SK-N-SH treated with all-trans-retinoic acid at 6 μM for 48 hours (cell line): ENCODE measurements at regions not wholly inside any gene's neighbourhood (a gene's known extent, or its start where the extent isn't known, plus 50 kb on each side); places are given as distances from the start of the nearest gene placed in this dataset.

ENCODE experiments used
- ATAC-seq: fragments of 200-7000 bp; cut with Tn5 transposase; 3 replicates; pipeline ENCODE4 v1.9.1; 2020; ENCODE audit warnings: mild to moderate bottlenecking, moderate library complexity
- ARNTL ChIP-seq: fragments of 450-650 bp; formaldehyde crosslinking; IDR thresholded peaks from 2 replicates; pipeline ENCODE4 v1.5.0; 2020; ENCODE audit warnings: low read depth, mild to moderate bottlenecking, moderate library complexity, borderline replicate concordance
- BACH2 ChIP-seq: fragments of 250-450 bp; sonication (Bioruptor Pico); IDR thresholded peaks from 2 replicates; pipeline ENCODE4 v1.9.0; 2021; ENCODE audit warnings: mild to moderate bottlenecking, borderline replicate concordance
- CSDC2 ChIP-seq: fragments of 250-450 bp; sonication (Bioruptor Pico); IDR thresholded peaks from 2 replicates; pipeline ENCODE4 v1.5.0; 2020; ENCODE audit warnings: mild to moderate bottlenecking, moderate library complexity
- CSRNP3 ChIP-seq: fragments of 250-450 bp; sonication (Bioruptor Pico); IDR thresholded peaks from 2 replicates; pipeline ENCODE4 v1.5.1; 2021; ENCODE audit warnings: mild to moderate bottlenecking, moderate library complexity
- ESRRG ChIP-seq: fragments of 250-450 bp; sonication (Bioruptor Pico); IDR thresholded peaks from 2 replicates; pipeline ENCODE4 v1.6.1; 2021; ENCODE audit warnings: mild to moderate bottlenecking
- GLIS3 ChIP-seq: fragments of 250-450 bp; sonication (Bioruptor Pico); IDR thresholded peaks from 2 replicates; pipeline ENCODE4 v1.5.0; 2020; ENCODE audit warnings: mild to moderate bottlenecking, moderate library complexity
- ISL1 ChIP-seq: fragments of 250-450 bp; sonication (Bioruptor Pico); IDR thresholded peaks from 2 replicates; pipeline ENCODE4 v2.1.2; 2022; ENCODE audit warnings: mild to moderate bottlenecking, moderate library complexity
- OSR1 ChIP-seq: fragments of 250-450 bp; sonication (Bioruptor Pico); IDR thresholded peaks from 2 replicates; pipeline ENCODE4 v1.8.0; 2022; ENCODE audit warnings: moderate library complexity, mild to moderate bottlenecking, inconsistent platforms
- PATZ1 ChIP-seq: fragments of 250-450 bp; sonication (Bioruptor Pico); IDR thresholded peaks from 2 replicates; pipeline ENCODE4 v1.8.0; 2020; ENCODE audit warnings: mild to moderate bottlenecking, moderate library complexity, borderline replicate concordance
- POU6F1 ChIP-seq: fragments of 250-450 bp; sonication (Bioruptor Pico); IDR thresholded peaks from 2 replicates; pipeline ENCODE4 v1.8.0; 2021; ENCODE audit warnings: low read depth, mild to moderate bottlenecking, moderate library complexity, borderline replicate concordance
- PPARA ChIP-seq: fragments of 250-450 bp; sonication (Bioruptor Pico); IDR thresholded peaks from 2 replicates; pipeline ENCODE4 v1.5.0; 2020; ENCODE audit warnings: mild to moderate bottlenecking, borderline replicate concordance
- RARB ChIP-seq: fragments of 250-450 bp; sonication (Bioruptor Pico); IDR thresholded peaks from 2 replicates; pipeline ENCODE4 v1.8.0; 2021; ENCODE audit warnings: mild to moderate bottlenecking, moderate library complexity
- SNAI2 ChIP-seq: fragments of 250-450 bp; sonication (Bioruptor Pico); IDR thresholded peaks from 2 replicates; pipeline ENCODE4 v1.5.0; 2020; ENCODE audit warnings: mild to moderate bottlenecking, moderate library complexity
- TCF4 ChIP-seq: fragments of 250-450 bp; sonication (Bioruptor Pico); IDR thresholded peaks from 2 replicates; pipeline ENCODE4 v1.8.0; 2021; ENCODE audit warnings: mild to moderate bottlenecking, moderate library complexity, borderline replicate concordance
- TOX ChIP-seq: fragments of 250-450 bp; sonication (Bioruptor Pico); IDR thresholded peaks from 2 replicates; pipeline ENCODE4 v1.8.0; 2021; ENCODE audit warnings: mild to moderate bottlenecking, moderate library complexity, borderline replicate concordance
- TSHZ2 ChIP-seq: fragments of 250-450 bp; sonication (Bioruptor Pico); IDR thresholded peaks from 2 replicates; pipeline ENCODE4 v1.5.0; 2020; ENCODE audit warnings: mild to moderate bottlenecking, moderate library complexity
- ZC3H10 ChIP-seq: fragments of 250-450 bp; sonication (Bioruptor Pico); IDR thresholded peaks from 2 replicates; pipeline ENCODE4 v1.5.1; 2021; ENCODE audit warnings: mild to moderate bottlenecking, moderate library complexity
- ZFP3 ChIP-seq: fragments of 250-450 bp; sonication (Bioruptor Pico); IDR thresholded peaks from 2 replicates; pipeline ENCODE4 v1.5.0; 2020; ENCODE audit warnings: mild to moderate bottlenecking, moderate library complexity
- ZFP30 ChIP-seq: fragments of 450-650 bp; formaldehyde crosslinking; IDR thresholded peaks from 2 replicates; pipeline ENCODE4 v1.5.0; 2022; ENCODE audit warnings: mild to moderate bottlenecking, moderate library complexity
- ZNF565 ChIP-seq: fragments of 450-650 bp; formaldehyde crosslinking; conservative IDR thresholded peaks from 2 replicates; pipeline ENCODE4 v1.5.0; 2020; ENCODE audit warnings: low read depth, mild to moderate bottlenecking, moderate library complexity
- ZNF70 ChIP-seq: fragments of 450-650 bp; formaldehyde crosslinking; IDR thresholded peaks from 2 replicates; pipeline ENCODE4 v1.5.0; 2020; ENCODE audit warnings: mild to moderate bottlenecking, moderate library complexity
- ZNF8 ChIP-seq: fragments of 450-650 bp; formaldehyde crosslinking; IDR thresholded peaks from 2 replicates; pipeline ENCODE4 v1.5.0; 2020; ENCODE audit warnings: mild to moderate bottlenecking, moderate library complexity

GRCh38 chr6:54533567-54533966 lies 225.3 kb downstream of the TINAG start:
- TF ChIP-seq ZFP30 (CRISPR knock-in tag) (no peak), ARNTL (CRISPR knock-in tag) (no peak), TSHZ2 (CRISPR knock-in tag) (no peak), POU6F1 (no peak), ZNF565 (CRISPR knock-in tag) (no peak), ZNF70 (no peak), BACH2 (CRISPR knock-in tag) (no peak), ZNF8 (CRISPR knock-in tag) (no peak), TCF4 (no peak), TOX (CRISPR knock-in tag) (no peak), ZC3H10 (CRISPR knock-in tag) (no peak), ESRRG (no peak), PPARA (no peak), PATZ1 (CRISPR knock-in tag) (no peak), SNAI2 (CRISPR knock-in tag) (no peak), ZFP3 (CRISPR knock-in tag) (no peak), CSRNP3 (CRISPR knock-in tag) (no peak), RARB (no peak), OSR1 (CRISPR knock-in tag) (no peak)
- no peak for ATAC-seq

GRCh38 chr6:54535568-54535967 lies 227.3 kb downstream of the TINAG start:
- no peak for ATAC-seq
- no peak for TF ChIP-seq ZFP3 (CRISPR knock-in tag)
- TF ChIP-seq ZNF70, result no peak
- TF ChIP-seq CSDC2 (CRISPR knock-in tag), result no peak
- no peak for TF ChIP-seq POU6F1
- no peak for TF ChIP-seq ARNTL (CRISPR knock-in tag)
- no peak for TF ChIP-seq PATZ1 (CRISPR knock-in tag)
- no peak for TF ChIP-seq TCF4
- TF ChIP-seq ZC3H10 (CRISPR knock-in tag), result no peak
- no peak for TF ChIP-seq CSRNP3 (CRISPR knock-in tag)
- no peak for TF ChIP-seq ISL1 (CRISPR knock-in tag)
- no peak for TF ChIP-seq BACH2 (CRISPR knock-in tag)
- TF ChIP-seq TSHZ2 (CRISPR knock-in tag), result no peak
- no peak for TF ChIP-seq ZNF8 (CRISPR knock-in tag)
- no peak for TF ChIP-seq GLIS3 (CRISPR knock-in tag)
- TF ChIP-seq ESRRG, result no peak
- TF ChIP-seq SNAI2 (CRISPR knock-in tag), result no peak
- TF ChIP-seq OSR1 (CRISPR knock-in tag), result no peak
- TF ChIP-seq TOX (CRISPR knock-in tag), result no peak
- no peak for TF ChIP-seq PPARA
